HCT116 (cell line): ENCODE measurements at regions not wholly inside any gene's neighbourhood (a gene's known extent, or its start where the extent isn't known, plus 50 kb on each side); places are given as distances from the start of the nearest gene placed in this dataset.

Experiments used
- ATAC-seq: fragments of 200-7000 bp; cut with Tn5 transposase; 2 replicates; pipeline ENCODE4 v1.9.1; 2020; ENCODE audit warnings: mild to moderate bottlenecking, moderate library complexity
- BruUV-seq: library from RNA; stranded (reverse); fragments of 400-500 nt; replicated peaks from 2 replicates; lab custom pipeline; 2021; lab: Mats Ljungman, UMichigan
- CTCF ChIA-PET: fragments of 300-600 bp; sonication (Branson Sonifier 250); formaldehyde crosslinking; loops from one replicate; lab custom pipeline; 2021; ENCODE audit warnings: antibody characterized with exemption; lab: Charles Lee
- POLR2A ChIA-PET: fragments of 300-600, 350-600 bp; sonication (Branson Sonifier 250); formaldehyde crosslinking; loops from one replicate; lab custom pipeline; 2021; ENCODE audit warnings: antibody characterized with exemption; lab: Charles Lee
- RAD21 ChIA-PET, 2 experiments: fragments of 300-600 bp; sonication (Branson Sonifier 250); formaldehyde crosslinking; loops; one replicate each; lab custom pipeline; 2023; ENCODE audit warnings: low total read pairs in 2 of 2; ENCODE audit not compliant: uncharacterized antibody in 2 of 2, unreplicated experiment in 2 of 2, low non-redundant PET in 1 of 2; lab: Charles Lee
- DNase-seq: peaks from one replicate; pipeline ENCODE4 v3.0.0-alpha.2; 2010; ENCODE audit warnings: low read depth, low spot score
- H2AFZ ChIP-seq: fragments of 200-600 bp; shearing (Covaris generic), sonication (generic); 2 replicates; pipeline ENCODE4 v1.6.1; 2017; ENCODE audit warnings: low read depth, mixed run types, mixed read lengths, antibody characterized with exemption, low read length; ENCODE audit not compliant: poor library complexity, severe bottlenecking
- H3K27ac ChIP-seq: 2 replicates; pipeline ENCODE4 v1.5.1; 2012; ENCODE audit warnings: low read depth, low read length
- H3K27me3 ChIP-seq: fragments of 200-600 bp; sonication (generic); 2 replicates; pipeline ENCODE4 v1.6.1; 2016; ENCODE audit warnings: mixed run types, low read length, mixed read lengths; ENCODE audit not compliant: insufficient read depth
- H3K36me3 ChIP-seq, 2 experiments: fragments of 200-500 bp in 1 of 2; fragments of 200-600 bp in 1 of 2; sonication (Bioruptor generic) in 1 of 2; sonication (generic) in 1 of 2; 2 replicates each; pipeline versions ENCODE4 v1.5.1 to v1.6.1; 2014 to 2016; ENCODE audit warnings: low read length in 2 of 2, inconsistent platforms in 1 of 2, mixed read lengths in 1 of 2, mixed run types in 1 of 2; ENCODE audit not compliant: insufficient read depth in 2 of 2, control insufficient read depth in 1 of 2
- H3K4me1 ChIP-seq, 2 experiments: fragments of 200-600 bp in 1 of 2; sonication (generic) in 1 of 2; 2 replicates each; pipeline versions ENCODE4 v1.5.1 to v1.6.1; 2012 to 2017; ENCODE audit warnings: low read length in 2 of 2, inconsistent platforms in 1 of 2, mild to moderate bottlenecking in 1 of 2, mixed read lengths in 1 of 2, mixed run types in 1 of 2, moderate library complexity in 1 of 2; ENCODE audit not compliant: insufficient read depth in 2 of 2, control insufficient read depth in 1 of 2
- H3K4me2 ChIP-seq: fragments of 200-600 bp; sonication (generic); 2 replicates; pipeline ENCODE4 v1.6.1; 2017; ENCODE audit warnings: mixed run types, low read length, mixed read lengths
- H3K4me3 ChIP-seq, 2 experiments: fragments of 200-600 bp in 1 of 2; sonication (generic) in 1 of 2; replicated peaks in 1 of 2; 2 replicates each; pipeline ENCODE4 v1.5.1; 2011 to 2016; ENCODE audit warnings: low read length in 2 of 2, control low read depth in 1 of 2, low read depth in 1 of 2, mild to moderate bottlenecking in 1 of 2, mixed read lengths in 1 of 2, mixed run types in 1 of 2
- H3K79me2 ChIP-seq: fragments of 200-600 bp; sonication (generic); 2 replicates; pipeline ENCODE4 v1.6.1; 2017; ENCODE audit warnings: mild to moderate bottlenecking, mixed run types, low read length, moderate library complexity, mixed read lengths; ENCODE audit not compliant: insufficient read depth
- H3K9ac ChIP-seq: fragments of 200-600 bp; sonication (generic); 2 replicates; pipeline ENCODE4 v1.6.1; 2016; ENCODE audit warnings: low read length, mixed read lengths
- H3K9me2 ChIP-seq: fragments of 200-600 bp; sonication (generic), shearing (Covaris generic); 2 replicates; pipeline ENCODE4 v1.6.1; 2017; ENCODE audit warnings: mixed run types, mild to moderate bottlenecking, moderate library complexity; ENCODE audit not compliant: insufficient read depth
- H3K9me3 ChIP-seq, 2 experiments: fragments of 200-500 bp in 1 of 2; fragments of 200-600 bp in 1 of 2; sonication (Bioruptor generic) in 1 of 2; sonication (generic) in 1 of 2; 2 replicates each; pipeline ENCODE4 v1.6.1; 2014 to 2017; ENCODE audit warnings: low read length in 2 of 2, mixed read lengths in 2 of 2, inconsistent platforms in 1 of 2, low read depth in 1 of 2, mild to moderate bottlenecking in 1 of 2, mixed run types in 1 of 2, moderate library complexity in 1 of 2; ENCODE audit not compliant: control insufficient read depth in 1 of 2, insufficient read depth in 1 of 2
- H4K20me1 ChIP-seq: fragments of 200-600 bp; sonication (generic), shearing (Covaris generic); 2 replicates; pipeline ENCODE4 v1.6.1; 2017; ENCODE audit warnings: mixed run types, mild to moderate bottlenecking, moderate library complexity; ENCODE audit not compliant: insufficient read depth
- CEBPB ChIP-seq: IDR thresholded peaks from 2 replicates; pipeline ENCODE4 v1.6.1; 2012; ENCODE audit warnings: low read depth
- EGR1 ChIP-seq: IDR thresholded peaks from 2 replicates; pipeline ENCODE4 v1.6.1; 2012; ENCODE audit warnings: low read depth
- ELF1 ChIP-seq: IDR thresholded peaks from 2 replicates; pipeline ENCODE4 v1.6.1; 2012; ENCODE audit warnings: low read depth, borderline replicate concordance
- EZH2 ChIP-seq: fragments of 200-600 bp; sonication (generic); IDR thresholded peaks from 2 replicates; pipeline ENCODE4 v1.6.1; 2017; ENCODE audit warnings: antibody characterized with exemption, mixed run types
- JUND ChIP-seq: IDR thresholded peaks from 2 replicates; pipeline ENCODE4 v1.6.1; 2012
- POLR2A ChIP-seq: IDR thresholded peaks from 2 replicates; pipeline ENCODE4 v1.7.0; 2011; ENCODE audit warnings: borderline replicate concordance; ENCODE audit not compliant: insufficient read depth, insufficient read length; ENCODE audit errors: extremely low read depth
- POLR2AphosphoS5 ChIP-seq: IDR thresholded peaks from 2 replicates; pipeline ENCODE4 v1.6.1; 2011; ENCODE audit warnings: mild to moderate bottlenecking, low read depth, low read length, moderate library complexity
- SRF ChIP-seq: IDR thresholded peaks from 2 replicates; pipeline ENCODE4 v1.6.1; 2012; ENCODE audit warnings: low read depth
- TCF7L2 ChIP-seq: IDR thresholded peaks from 2 replicates; pipeline ENCODE4 v1.7.0; 2011; ENCODE audit warnings: borderline replicate concordance, inconsistent platforms; ENCODE audit not compliant: insufficient read depth, insufficient read length; ENCODE audit errors: extremely low read depth
- ZNF274 ChIP-seq: fragments of 200-500 bp; sonication (Bioruptor generic); IDR thresholded peaks from 2 replicates; pipeline ENCODE4 v1.6.1; 2014; ENCODE audit warnings: mild to moderate bottlenecking, low read depth, low read length, inconsistent platforms
- intact Hi-C: fragments of 100-400 bp; cut with micrococcal nuclease; formaldehyde crosslinking; loops from 2 replicates; pipeline ENCODE4 v1.10.0; 2022
- TF ChIP-seq, protein P1 (sequence below): IDR thresholded peaks from 2 replicates; pipeline ENCODE4 v1.6.1; 2011; ENCODE audit warnings: mild to moderate bottlenecking, low read length, moderate library complexity; ENCODE audit not compliant: insufficient replicate concordance; ENCODE audit errors: extremely low read depth
- TF ChIP-seq, protein P2 (sequence below): IDR thresholded peaks from 2 replicates; pipeline ENCODE4 v1.6.1; 2012

DNA sequence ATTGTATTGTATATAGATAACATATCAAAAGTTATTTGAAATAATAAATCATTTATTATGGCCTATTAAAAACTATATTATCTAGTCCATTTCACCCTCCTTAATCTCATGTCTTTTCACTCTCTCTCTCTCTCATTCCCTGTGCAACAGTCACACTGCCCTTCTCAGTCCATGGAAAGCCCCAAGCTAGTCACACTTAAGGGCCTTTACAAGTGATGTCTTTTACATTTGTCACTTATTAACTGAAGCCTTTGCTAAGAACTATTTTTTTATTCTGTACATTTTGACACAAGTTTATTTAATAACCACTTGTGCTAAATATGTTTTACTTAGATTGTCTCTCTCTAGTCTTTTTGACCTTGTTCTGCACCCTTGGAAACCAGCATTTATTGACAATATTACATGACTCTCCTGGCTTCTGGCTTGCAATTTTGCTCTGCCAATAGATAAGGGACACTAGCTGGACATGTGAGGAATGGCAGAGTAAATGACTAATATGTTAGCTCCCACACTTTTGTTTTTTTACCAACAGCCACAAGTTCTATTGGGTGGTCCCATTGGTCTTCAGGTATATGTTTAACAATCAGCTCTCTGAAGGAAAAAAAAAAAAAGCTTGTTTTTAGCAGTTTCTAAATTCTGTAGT lies 706.8 kb upstream of the POT1 start:
- TF ChIP-seq JUND (no peak), POLR2A (no peak), POLR2AphosphoS5 (no peak), ZNF274 (no peak), TCF7L2 (no peak), EZH2 (no peak)
- TF ChIP-seq, protein P1, sequence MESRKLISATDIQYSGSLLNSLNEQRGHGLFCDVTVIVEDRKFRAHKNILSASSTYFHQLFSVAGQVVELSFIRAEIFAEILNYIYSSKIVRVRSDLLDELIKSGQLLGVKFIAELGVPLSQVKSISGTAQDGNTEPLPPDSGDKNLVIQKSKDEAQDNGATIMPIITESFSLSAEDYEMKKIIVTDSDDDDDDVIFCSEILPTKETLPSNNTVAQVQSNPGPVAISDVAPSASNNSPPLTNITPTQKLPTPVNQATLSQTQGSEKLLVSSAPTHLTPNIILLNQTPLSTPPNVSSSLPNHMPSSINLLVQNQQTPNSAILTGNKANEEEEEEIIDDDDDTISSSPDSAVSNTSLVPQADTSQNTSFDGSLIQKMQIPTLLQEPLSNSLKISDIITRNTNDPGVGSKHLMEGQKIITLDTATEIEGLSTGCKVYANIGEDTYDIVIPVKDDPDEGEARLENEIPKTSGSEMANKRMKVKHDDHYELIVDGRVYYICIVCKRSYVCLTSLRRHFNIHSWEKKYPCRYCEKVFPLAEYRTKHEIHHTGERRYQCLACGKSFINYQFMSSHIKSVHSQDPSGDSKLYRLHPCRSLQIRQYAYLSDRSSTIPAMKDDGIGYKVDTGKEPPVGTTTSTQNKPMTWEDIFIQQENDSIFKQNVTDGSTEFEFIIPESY: no peak
- TF ChIP-seq, all 23 proteins: peak for 0
- H3K9me2 ChIP-seq: no peaks in the 10 kb centered on the region
- POLR2A ChIA-PET: no interaction called here
- no peak overlapping the region for H3K27ac ChIP-seq
- H3K36me3 ChIP-seq: no peaks in the 10 kb centered on the region
- H3K9me3 ChIP-seq: no peaks in the 10 kb centered on the region
- H3K79me2 ChIP-seq: no peaks in the 10 kb centered on the region
- H2AFZ ChIP-seq: no peak overlapping the region
- H3K4me2 ChIP-seq: no peak overlapping the region
- no peaks in the 10 kb centered on the region for H3K27me3 ChIP-seq
- DNase-seq (no peak), ATAC-seq (no peak)
- no peaks in the 10 kb centered on the region for H3K4me1 ChIP-seq
- RAD21 ChIA-PET: no interaction called here
- CTCF ChIA-PET: no interaction called here
- intact Hi-C loops: no loop called here
- H4K20me1 ChIP-seq: no peaks in the 10 kb centered on the region
- H3K9ac ChIP-seq: no peak overlapping the region
- H3K4me3 ChIP-seq: no peak overlapping the region
- no TSS peak for BruUV-seq

DNA sequence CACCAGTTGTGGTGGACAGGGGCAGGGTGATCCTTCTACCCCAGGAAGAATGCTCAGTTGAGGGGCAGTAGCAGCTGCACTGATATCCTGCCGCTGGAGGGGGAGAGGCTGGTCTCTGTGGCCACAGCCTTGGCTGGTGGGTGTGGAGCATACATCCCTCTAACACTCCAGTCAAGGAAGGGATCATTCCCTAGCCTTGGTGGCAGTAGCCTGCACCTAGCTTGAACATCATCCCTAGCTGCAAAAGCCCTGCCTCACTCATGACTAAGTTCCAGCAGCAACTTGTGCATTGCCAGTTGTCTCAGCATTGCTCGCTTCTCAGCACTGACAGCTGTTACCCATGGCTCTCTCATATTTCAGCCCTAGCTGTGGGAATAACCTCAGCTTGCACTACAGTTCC lies 688.9 kb upstream of the POT1 start:
- no peaks in the 10 kb centered on the region for H3K36me3 ChIP-seq
- no peaks in the 10 kb centered on the region; the same call in 1 of the 2 replicates for H3K9me2 ChIP-seq
- no peak overlapping the region for H3K27ac ChIP-seq
- no peak overlapping the region for H3K9ac ChIP-seq
- no peak overlapping the region for H2AFZ ChIP-seq
- no peak overlapping the region for H3K4me3 ChIP-seq
- no peak for ATAC-seq
- H3K4me1 ChIP-seq: no peaks in the 10 kb centered on the region
- RAD21 ChIA-PET: no interaction called here
- H4K20me1 ChIP-seq: no peaks in the 10 kb centered on the region
- no peak for DNase-seq
- CTCF ChIA-PET: no interaction called here
- no peaks in the 10 kb centered on the region for H3K27me3 ChIP-seq
- intact Hi-C loops: no loop called here
- TF ChIP-seq, protein P2, sequence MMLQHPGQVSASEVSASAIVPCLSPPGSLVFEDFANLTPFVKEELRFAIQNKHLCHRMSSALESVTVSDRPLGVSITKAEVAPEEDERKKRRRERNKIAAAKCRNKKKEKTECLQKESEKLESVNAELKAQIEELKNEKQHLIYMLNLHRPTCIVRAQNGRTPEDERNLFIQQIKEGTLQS: no peak
- no peak for TF ChIP-seq EGR1
- TF ChIP-seq JUND: no peak
- TF ChIP-seq TCF7L2: no peak
- TF ChIP-seq CEBPB: no peak
- TF ChIP-seq, protein P1: no peak
- TF ChIP-seq SRF: no peak
- no peak for TF ChIP-seq ELF1
- TF ChIP-seq, all 23 proteins: peak for 0
- BruUV-seq: no TSS peak
- Histone ChIP-seq H3K79me2 (no peaks in the 10 kb centered on the region), H3K9me3 (no peaks in the 10 kb centered on the region), H3K4me2 (no peak overlapping the region)
- POLR2A ChIA-PET: no interaction called here
